SIG-M5 treated with dmso at 0.1 percent for 504 hours (cell line): ENCODE measurements at regions not wholly inside any gene's neighbourhood (a gene's known extent, or its start where the extent isn't known, plus 50 kb on each side); places are given as distances from the start of the nearest gene placed in this dataset.
A peak's percentile ranks its signal among the peaks of the same experiment; 100 is the strongest.

Source experiments
- DNase-seq: peaks from one replicate; lab custom pipeline; 2025; ENCODE audit not compliant: unreplicated experiment; lab: John Stamatoyannopoulos, UW

- no peak for DNase-seq
Measured at GRCh38 chr7:13179775-13180523, 492.5 kb downstream of the ARL4A start.

GRCh38 chr7:13181216-13181615 is 493.8 kb downstream of the ARL4A start:
- DNase-seq: no peak

- no peak for DNase-seq
Measured at GRCh38 chr7:13185139-13185538, 497.7 kb downstream of the ARL4A start.

GRCh38 chr7:13188236-13188805 is 500.9 kb downstream of the ARL4A start:
- DNase-seq: no peak

GRCh38 chr7:13188922-13189321 is 501.5 kb downstream of the ARL4A start:
- no peak for DNase-seq

- DNase-seq: no peak
Measured at GRCh38 chr7:13189668-13190067, 502.2 kb downstream of the ARL4A start.

GRCh38 chr7:13197501-13197900 is 510.1 kb downstream of the ARL4A start:
- no peak for DNase-seq

GRCh38 chr7:13198036-13198435 is 510.6 kb downstream of the ARL4A start:
- DNase-seq: no peak

- no peak for DNase-seq
Measured at GRCh38 chr7:13198727-13199126, 511.3 kb downstream of the ARL4A start.

GRCh38 chr7:13201628-13202027 is 514.2 kb downstream of the ARL4A start:
- DNase-seq: peak; percentile 41

- DNase-seq: no peak
Measured at GRCh38 chr7:13217768-13218167, 530.3 kb downstream of the ARL4A start.

GRCh38 chr7:13225068-13225467 is 537.6 kb downstream of the ARL4A start:
- no peak for DNase-seq

- no peak for DNase-seq
Measured at GRCh38 chr7:13226385-13226784, 539.0 kb downstream of the ARL4A start.

- DNase-seq: no peak
Measured at GRCh38 chr7:13231216-13231615, 543.8 kb downstream of the ARL4A start.

GRCh38 chr7:13235436-13235835 is 548.0 kb downstream of the ARL4A start:
- DNase-seq: no peak

- DNase-seq: no peak
Measured at GRCh38 chr7:13236026-13236425, 548.6 kb downstream of the ARL4A start.

- DNase-seq: no peak
Measured at GRCh38 chr7:13240349-13240748, 552.9 kb downstream of the ARL4A start.

- no peak for DNase-seq
Measured at GRCh38 chr7:13241416-13241815, 554.0 kb downstream of the ARL4A start.

- DNase-seq: no peak
Measured at GRCh38 chr7:13257661-13258060, 570.2 kb downstream of the ARL4A start.

GRCh38 chr7:13258386-13258785 is 571.0 kb downstream of the ARL4A start:
- DNase-seq: no peak

- DNase-seq: no peak
Measured at GRCh38 chr7:13259930-13260329, 572.5 kb downstream of the ARL4A start.

- DNase-seq: peak; percentile 36
Measured at GRCh38 chr7:13262929-13263530, 575.6 kb downstream of the ARL4A start.
